ENCODE measurements at regions not wholly inside any gene's neighbourhood (a gene's known extent, or its start where the extent isn't known, plus 50 kb on each side); places are given as distances from the start of the nearest gene placed in this dataset.
A peak's percentile ranks its signal among the peaks of the same experiment; 100 is the strongest.

DNA sequence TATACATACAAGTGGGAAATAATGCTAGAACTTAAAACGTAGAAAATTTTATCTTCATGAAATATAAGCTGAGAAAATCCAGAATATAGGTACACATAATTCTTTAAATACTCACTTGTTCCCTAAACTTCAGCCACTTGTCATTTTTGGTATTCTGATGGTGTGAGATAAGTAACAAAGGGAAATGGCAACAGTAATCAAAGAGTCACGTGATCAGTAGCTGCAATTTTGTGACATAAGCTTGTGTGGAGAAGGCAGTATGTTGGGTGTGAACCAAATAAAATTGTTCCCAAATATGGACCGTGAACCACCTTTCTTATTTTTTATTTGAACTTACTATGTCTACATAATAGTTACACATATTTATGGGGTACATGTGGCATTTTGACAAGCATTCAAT is 650.3 kb upstream of the ADARB2 start:
- TF ChIP-seq Cebpa-rat (IDR thresholded peaks at IDR 0.05), result no peak
- H3K4me3 ChIP-seq, result no peak overlapping the region
- H3K4me2 ChIP-seq, result no peak overlapping the region
- H4K20me1 ChIP-seq, result no peaks in the 10 kb centered on the region
- no peak overlapping the region for H3K27ac ChIP-seq
- no peak overlapping the region for H3K9ac ChIP-seq
- no peaks in the 10 kb centered on the region for H3K36me3 ChIP-seq
- H3K27me3 ChIP-seq, result no peaks in the 10 kb centered on the region
- no peaks in the 10 kb centered on the region for H3K4me1 ChIP-seq
- peaks cover 0 to 14% (median 8%) of the 10 kb centered on the region in 11 experiments; a peak in 13 of 22 replicates for H3K9me3 ChIP-seq (replicated peaks in 1 of 11)

DNA sequence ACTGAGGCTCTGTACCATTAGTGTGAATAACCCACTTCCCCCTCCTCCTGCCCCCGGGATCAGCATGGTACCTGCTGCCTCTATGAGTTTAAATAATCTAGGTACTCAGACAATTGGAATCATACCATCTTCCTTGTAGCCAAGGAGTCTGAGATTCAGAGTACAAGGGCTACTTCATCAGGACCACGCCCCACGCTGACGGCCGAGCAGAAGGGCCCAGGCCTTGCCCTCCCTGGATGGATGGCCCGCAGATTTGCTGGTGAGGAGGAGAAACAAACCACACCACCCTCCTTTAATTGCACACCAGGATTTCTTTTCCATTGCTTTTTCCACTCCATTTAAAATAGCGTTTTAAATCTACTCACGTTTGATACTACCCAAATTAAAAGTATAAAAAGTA is 649.9 kb upstream of the ADARB2 start:
- Histone ChIP-seq H3K9me3 (replicated peaks in 1 of 11) (peaks cover 0 to 14% (median 8%) of the 10 kb centered on the region in 11 experiments; a peak in 13 of 22 replicates), H3K27ac (no peak overlapping the region), H3K4me3 (no peak overlapping the region), H3K4me1 (no peaks in the 10 kb centered on the region), H3K36me3 (no peaks in the 10 kb centered on the region), H3K4me2 (no peak overlapping the region), H4K20me1 (no peaks in the 10 kb centered on the region), H3K9ac (no peak overlapping the region), H3K27me3 (no peaks in the 10 kb centered on the region)
- no peak for TF ChIP-seq Cebpa-rat (IDR thresholded peaks at IDR 0.05)

DNA sequence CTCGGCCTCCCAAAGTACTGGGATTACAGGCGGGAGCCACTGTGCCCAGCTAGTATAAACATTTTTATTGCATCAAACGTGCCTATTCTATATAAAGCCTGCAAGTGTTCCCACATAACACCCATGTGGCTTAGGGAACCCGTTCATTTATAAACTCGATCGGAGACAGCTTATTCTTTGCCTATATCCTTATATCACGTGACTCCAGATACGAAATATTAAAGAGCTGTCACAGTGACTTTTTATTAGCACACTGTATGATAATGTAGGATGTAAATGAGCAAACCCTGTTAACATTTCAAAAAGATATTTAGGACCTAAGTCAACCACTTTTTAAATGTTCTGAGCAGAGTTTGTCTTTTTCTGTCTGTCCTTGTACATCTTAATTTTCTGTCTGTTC is 642.9 kb upstream of the ADARB2 start:
- Histone ChIP-seq H3K27ac (no peak overlapping the region), H3K9ac (no peak overlapping the region), H3K4me3 (no peak overlapping the region), H3K4me1 (peaks cover 0 to 10% (median 0%) of the 10 kb centered on the region in 10 experiments; a peak in 2 of 20 replicates), H3K4me2 (0 out of 22 replicates have a peak overlapping the region, but pooled peaks of 4 of the 11 experiments have one; percentile 2 to 22 (median 12)), H3K9me3 (replicated peaks in 1 of 11) (peaks cover 0 to 14% (median 8%) of the 10 kb centered on the region in 11 experiments; a peak in 13 of 22 replicates), H4K20me1 (no peaks in the 10 kb centered on the region), H3K36me3 (no peaks in the 10 kb centered on the region), H3K27me3 (no peaks in the 10 kb centered on the region)
- TF ChIP-seq Cebpa-rat (IDR thresholded peaks at IDR 0.05), result no peak

DNA sequence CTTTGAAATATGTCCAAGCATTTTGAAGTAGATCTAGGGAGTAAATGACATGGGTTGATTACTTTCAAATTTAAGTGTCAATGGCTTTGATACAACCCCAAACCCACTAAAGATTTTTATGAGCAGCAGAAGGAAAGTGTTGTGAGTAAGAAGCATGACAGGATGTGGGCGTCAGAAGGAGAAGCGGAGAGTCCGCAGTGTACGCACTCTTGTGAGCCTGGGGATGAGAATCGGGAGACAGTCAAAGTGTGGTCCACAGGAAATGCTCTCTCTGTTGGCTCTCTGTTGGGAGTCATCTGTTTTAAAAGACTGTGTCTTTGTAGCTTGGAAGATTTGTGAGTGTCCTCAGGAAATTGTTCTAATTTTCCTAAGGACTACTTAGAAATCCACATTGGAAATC is 629.8 kb upstream of the ADARB2 start:
- no peak overlapping the region for H3K27ac ChIP-seq
- H3K9ac ChIP-seq, result no peak overlapping the region
- H3K4me3 ChIP-seq, result no peak overlapping the region
- no peak overlapping the region for H3K4me2 ChIP-seq
- no peaks in the 10 kb centered on the region for H3K4me1 ChIP-seq
- H3K9me3 ChIP-seq (replicated peaks in 1 of 11), result peaks cover 10 to 21% (median 15%) of the 10 kb centered on the region in 11 experiments
- H3K36me3 ChIP-seq, result no peaks in the 10 kb centered on the region
- TF ChIP-seq Cebpa-rat (IDR thresholded peaks at IDR 0.05), result no peak
- no peaks in the 10 kb centered on the region for H4K20me1 ChIP-seq
- H3K27me3 ChIP-seq, result no peaks in the 10 kb centered on the region

DNA sequence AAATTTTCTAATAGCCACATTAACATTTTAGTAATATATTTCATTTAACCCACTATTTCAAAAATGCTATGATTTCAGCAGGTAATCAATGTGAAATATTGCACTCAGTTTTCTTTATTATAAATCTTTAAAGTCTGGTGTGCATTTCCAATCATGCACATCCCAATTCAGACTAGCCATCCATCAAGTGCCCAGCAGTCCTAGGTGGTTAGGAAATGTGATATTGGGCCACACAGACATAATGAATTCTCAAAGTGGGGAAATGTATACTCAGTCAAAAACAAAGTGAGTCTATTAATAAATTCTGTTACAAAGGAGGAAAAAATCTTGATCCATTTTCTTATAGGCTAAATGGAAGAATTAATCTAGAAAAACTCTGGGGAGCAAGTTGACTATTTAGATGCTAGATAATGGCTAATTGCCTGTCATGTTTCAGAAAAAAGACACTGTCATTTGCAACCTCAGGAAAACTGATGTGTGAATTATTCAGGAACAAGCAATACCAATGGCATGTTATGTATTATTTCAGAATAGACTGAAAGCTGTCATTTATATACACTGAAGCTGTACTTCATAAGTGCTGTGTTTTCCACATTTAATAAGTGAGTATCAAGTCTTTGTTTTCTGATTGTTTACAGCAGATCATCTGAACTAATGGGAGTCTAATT is 629.1 kb upstream of the ADARB2 start:
- Histone ChIP-seq H3K27me3 (no peaks in the 10 kb centered on the region), H3K9ac (no peak overlapping the region), H3K4me2 (no peak overlapping the region), H3K4me3 (no peak overlapping the region), H3K27ac (no peak overlapping the region), H3K4me1 (no peaks in the 10 kb centered on the region), H4K20me1 (no peaks in the 10 kb centered on the region), H3K36me3 (no peaks in the 10 kb centered on the region), H3K9me3 (replicated peaks in 1 of 11) (peaks cover 10 to 17% (median 15%) of the 10 kb centered on the region in 11 experiments)
- no peak for TF ChIP-seq Cebpa-rat (IDR thresholded peaks at IDR 0.05)

DNA sequence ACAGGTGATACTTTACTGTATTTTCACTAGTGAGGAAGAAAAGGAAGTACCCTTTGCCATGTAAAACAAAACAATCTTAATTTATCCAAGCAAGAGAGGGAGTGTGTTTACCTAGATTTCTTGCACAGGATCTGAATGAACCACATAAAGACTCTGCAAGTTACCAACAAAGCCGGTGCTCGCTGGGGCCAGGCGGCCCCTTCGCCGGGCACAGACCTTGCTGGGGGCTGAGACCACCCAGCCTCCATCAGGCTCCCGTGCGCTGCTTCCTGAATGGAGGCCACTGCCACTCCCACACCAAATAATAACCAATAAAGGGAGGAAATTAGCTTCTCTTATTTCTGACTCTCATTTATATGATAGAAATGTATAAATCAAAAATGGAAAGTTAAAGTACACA is 625.0 kb upstream of the ADARB2 start:
- Histone ChIP-seq H4K20me1 (no peaks in the 10 kb centered on the region), H3K27ac (no peak overlapping the region), H3K9ac (no peak overlapping the region), H3K36me3 (no peaks in the 10 kb centered on the region), H3K27me3 (no peaks in the 10 kb centered on the region), H3K4me2 (no peak overlapping the region), H3K9me3 (replicated peaks in 1 of 11) (no peaks in the 10 kb centered on the region; a peak in 1 of 22 replicates), H3K4me1 (no peaks in the 10 kb centered on the region), H3K4me3 (no peak overlapping the region)
- no peak for TF ChIP-seq Cebpa-rat (IDR thresholded peaks at IDR 0.05)

DNA sequence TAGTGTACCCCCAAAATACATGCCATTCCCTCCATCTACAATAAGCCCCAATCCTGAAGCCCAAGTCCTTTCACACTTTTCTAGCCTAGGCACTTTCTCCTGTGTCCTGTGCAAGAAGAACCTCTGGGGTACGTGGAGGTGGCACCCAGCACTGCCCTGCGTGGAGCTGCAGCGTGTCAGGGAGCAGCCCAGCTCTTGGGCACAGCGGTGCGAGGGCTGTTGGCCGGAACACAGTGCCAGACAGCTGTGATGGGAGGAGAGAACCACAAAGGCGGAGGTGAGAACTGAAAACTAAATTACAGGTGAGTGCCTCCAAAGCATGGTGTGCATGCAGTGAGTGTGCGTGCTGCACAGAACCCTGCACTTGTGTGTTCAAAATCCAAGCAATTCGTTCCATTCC is 621.3 kb upstream of the ADARB2 start:
- H3K4me2 ChIP-seq, result no peak overlapping the region
- no peaks in the 10 kb centered on the region; a peak in 1 of 22 replicates for H3K9me3 ChIP-seq (replicated peaks in 1 of 11)
- no peaks in the 10 kb centered on the region for H3K27me3 ChIP-seq
- no peak for TF ChIP-seq Cebpa-rat (IDR thresholded peaks at IDR 0.05)
- no peak overlapping the region for H3K27ac ChIP-seq
- H3K9ac ChIP-seq, result no peak overlapping the region
- H3K4me1 ChIP-seq, result no peaks in the 10 kb centered on the region
- H3K4me3 ChIP-seq, result no peak overlapping the region
- no peaks in the 10 kb centered on the region for H3K36me3 ChIP-seq
- no peaks in the 10 kb centered on the region for H4K20me1 ChIP-seq

DNA sequence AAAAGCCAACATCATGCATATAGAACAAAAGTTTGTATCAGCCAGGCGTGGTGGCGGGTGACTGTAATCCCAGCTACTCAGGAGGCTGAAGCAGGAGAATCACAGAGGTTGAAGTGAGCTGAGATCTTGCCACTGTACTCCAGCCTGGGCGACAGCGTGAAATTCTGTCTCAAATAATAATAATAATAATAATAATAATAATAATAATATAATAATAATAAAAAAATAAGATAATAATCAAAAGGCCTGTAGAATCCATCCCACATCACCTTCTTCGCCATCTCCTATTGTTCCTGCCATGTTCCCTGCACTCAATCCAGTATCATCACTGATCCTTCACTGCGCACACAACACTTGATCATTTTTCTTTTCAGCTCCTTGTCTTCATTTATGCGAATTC is 619.3 kb upstream of the ADARB2 start:
- no peak for TF ChIP-seq Cebpa-rat (IDR thresholded peaks at IDR 0.05)
- no peak overlapping the region for H3K4me2 ChIP-seq
- no peak overlapping the region for H3K27ac ChIP-seq
- H3K27me3 ChIP-seq, result no peaks in the 10 kb centered on the region
- no peaks in the 10 kb centered on the region for H3K36me3 ChIP-seq
- H3K4me1 ChIP-seq, result no peaks in the 10 kb centered on the region
- H3K9me3 ChIP-seq (replicated peaks in 1 of 11), result no peaks in the 10 kb centered on the region; a peak in 1 of 22 replicates
- no peak overlapping the region for H3K4me3 ChIP-seq
- no peaks in the 10 kb centered on the region for H4K20me1 ChIP-seq
- no peak overlapping the region for H3K9ac ChIP-seq

DNA sequence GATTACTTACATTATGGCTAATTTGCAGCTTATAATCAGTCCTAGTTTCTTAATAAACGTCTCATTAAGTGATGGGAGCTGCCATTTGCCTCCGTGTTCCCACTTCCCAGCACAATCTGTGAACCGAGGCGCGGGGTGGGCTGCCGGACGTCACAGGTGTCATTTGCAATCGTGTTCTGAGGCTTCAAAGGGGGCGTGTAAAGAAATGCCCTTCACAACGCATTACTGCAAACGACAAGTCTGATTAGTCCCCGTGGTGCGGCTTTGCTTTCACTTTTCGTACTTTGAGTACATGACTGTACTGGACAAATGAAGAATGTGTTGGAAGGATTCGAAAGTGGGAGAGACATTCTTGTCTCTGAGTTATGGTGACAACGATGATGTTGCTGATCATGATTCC is 614.2 kb upstream of the ADARB2 start:
- TF ChIP-seq Cebpa-rat (IDR thresholded peaks at IDR 0.05), result no peak
- H3K9ac ChIP-seq, result no peak overlapping the region
- H3K4me2 ChIP-seq, result no peak overlapping the region
- H4K20me1 ChIP-seq, result no peaks in the 10 kb centered on the region
- H3K27me3 ChIP-seq, result no peaks in the 10 kb centered on the region
- H3K36me3 ChIP-seq, result no peaks in the 10 kb centered on the region
- H3K4me3 ChIP-seq, result no peak overlapping the region
- no peak overlapping the region for H3K27ac ChIP-seq
- peaks cover 0 to 3% (median 0%) of the 10 kb centered on the region in 11 experiments; a peak in 1 of 22 replicates for H3K9me3 ChIP-seq (replicated peaks in 1 of 11)
- no peaks in the 10 kb centered on the region for H3K4me1 ChIP-seq

DNA sequence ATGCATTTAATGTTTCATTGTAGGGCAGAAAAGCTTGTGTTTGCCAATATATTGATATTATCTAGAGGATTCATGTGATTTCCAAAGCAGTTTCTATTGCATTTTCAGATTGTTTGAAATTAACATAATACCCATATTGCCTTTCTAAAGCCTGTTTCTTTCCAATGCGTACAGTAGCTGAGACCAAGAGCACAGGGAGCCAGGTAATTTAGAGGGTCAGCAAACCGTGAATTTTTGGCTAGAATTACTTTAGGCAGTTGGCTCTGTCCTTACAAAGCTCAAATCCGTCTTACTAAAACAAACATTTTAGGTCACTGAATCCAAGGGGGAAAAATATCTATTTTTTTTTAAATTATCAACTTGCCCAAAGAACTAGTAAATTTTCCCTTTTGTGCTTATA is 604.9 kb upstream of the ADARB2 start:
- Histone ChIP-seq H3K27me3 (no peaks in the 10 kb centered on the region), H3K9me3 (replicated peaks in 1 of 11) (peaks cover 0 to 4% (median 0%) of the 10 kb centered on the region in 11 experiments; a peak in 1 of 22 replicates), H3K36me3 (no peaks in the 10 kb centered on the region), H3K27ac (no peak overlapping the region), H4K20me1 (no peaks in the 10 kb centered on the region), H3K9ac (no peak overlapping the region), H3K4me1 (no peaks in the 10 kb centered on the region), H3K4me3 (no peak overlapping the region), H3K4me2 (no peak overlapping the region)
- TF ChIP-seq Cebpa-rat (IDR thresholded peaks at IDR 0.05), result no peak

All from BLaER1 treated with 17β-estradiol and CSF1 and Interleukin-3, amounts not matched to agents 10 nM and 100 nM (cell line).